CD4-positive, alpha-beta T cell treated with Interleukin-15 for 4 hours (primary cell): ENCODE measurements at regions not wholly inside any gene's neighbourhood (a gene's known extent, or its start where the extent isn't known, plus 50 kb on each side); places are given as distances from the start of the nearest gene placed in this dataset.

Experiments used
- DNase-seq: peaks from one replicate; pipeline ENCODE4 v3.0.0-alpha.2; 2020; ENCODE audit warnings: low spot score

- DNase-seq, result no peak
Observed at GRCh38 chr17:5785867-5786509, 201.7 kb upstream of the NLRP1 start.

- no peak for DNase-seq
Observed at GRCh38 chr17:5786510-5786875, 202.2 kb upstream of the NLRP1 start.

DNA sequence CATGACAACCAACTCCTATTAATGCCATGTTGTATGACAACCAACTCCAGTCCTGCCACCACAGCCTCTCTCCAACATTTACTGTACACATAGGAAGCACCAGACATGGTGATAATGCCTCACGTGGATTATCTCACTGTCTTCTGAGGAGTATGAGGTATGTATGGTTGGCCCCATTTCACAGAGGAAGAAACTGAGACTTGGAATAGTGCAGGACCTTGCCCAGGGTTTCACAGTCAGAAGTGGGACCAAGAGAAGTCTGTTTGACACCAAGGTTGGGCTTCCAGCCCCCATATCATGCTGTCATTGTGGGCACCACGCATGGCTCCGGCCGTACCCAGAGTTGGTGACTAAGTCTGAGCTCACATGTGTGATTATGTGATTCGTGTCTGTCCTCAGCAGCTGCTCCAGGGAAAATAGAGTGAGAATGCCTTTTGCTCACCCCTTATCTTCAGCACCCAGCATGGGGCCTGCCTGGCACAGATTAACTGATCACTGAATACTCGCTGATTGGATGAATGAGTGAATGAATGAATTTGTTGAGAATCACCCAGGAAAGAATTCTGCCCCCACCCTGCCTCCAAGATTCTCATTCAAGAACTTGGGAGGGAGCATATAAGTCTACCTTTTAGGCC, 204.1 kb upstream of the NLRP1 start:
- no peak for DNase-seq

GRCh38 chr17:5789528-5789927, 205.2 kb upstream of the NLRP1 start:
- DNase-seq, result no peak

DNA sequence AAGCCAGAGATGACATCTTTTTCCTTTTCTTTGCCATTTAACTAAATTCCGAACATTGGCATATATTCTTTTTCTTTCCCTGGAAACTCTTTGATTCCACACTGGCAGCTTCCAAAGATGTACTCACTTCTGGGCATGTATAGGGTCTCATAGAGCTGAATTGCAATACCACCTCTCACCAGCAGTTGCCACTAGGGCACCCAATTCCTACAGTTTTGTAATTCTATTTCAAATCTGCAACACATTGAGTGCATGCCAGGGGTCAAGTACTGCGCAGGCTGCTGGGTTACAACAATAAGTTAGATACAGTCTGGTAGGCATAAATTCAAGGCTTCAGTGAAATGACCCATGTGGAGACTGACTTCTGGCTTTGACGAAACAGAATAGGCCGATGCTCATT, 208.8 kb upstream of the NLRP1 start:
- no peak for DNase-seq

- no peak for DNase-seq
Observed at GRCh38 chr17:5793899-5794298, 209.6 kb upstream of the NLRP1 start.

- no peak for DNase-seq
Observed at GRCh38 chr17:5794385-5794784, 210.1 kb upstream of the NLRP1 start.

- no peak for DNase-seq
Observed at GRCh38 chr17:5794881-5795506, 210.7 kb upstream of the NLRP1 start.

DNA sequence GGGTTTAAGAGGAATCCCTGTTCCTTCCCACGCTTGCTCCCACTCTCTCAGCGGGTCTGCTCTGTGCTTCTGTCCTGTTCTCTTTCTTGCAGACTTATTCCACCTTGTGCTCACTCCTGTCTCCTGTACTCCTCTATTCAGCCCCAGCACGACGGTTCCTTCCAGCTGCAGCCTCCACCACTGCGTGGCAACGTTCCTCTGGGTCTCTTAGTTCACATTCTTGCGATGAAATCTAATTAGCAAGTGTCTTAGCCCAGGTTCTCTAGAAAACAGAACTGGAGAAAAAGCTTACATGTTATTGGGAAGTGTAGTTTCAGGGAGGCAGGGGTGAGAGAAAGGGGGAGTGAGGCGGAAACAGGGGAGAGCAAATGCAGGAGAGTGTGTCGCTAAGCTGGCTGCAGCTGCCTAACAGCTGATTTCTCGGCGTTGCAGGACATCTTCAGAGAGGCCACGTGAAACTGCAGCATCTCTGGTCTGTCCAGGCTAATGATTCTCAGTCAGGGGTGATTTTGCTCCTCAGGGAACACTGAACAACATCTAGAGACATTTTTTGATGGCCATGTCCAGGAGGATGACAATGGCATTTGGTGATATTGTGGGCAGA, 213.2 kb upstream of the NLRP1 start:
- DNase-seq, result no peak

- no peak for DNase-seq
Observed at GRCh38 chr17:5798094-5798493, 213.8 kb upstream of the NLRP1 start.

DNA sequence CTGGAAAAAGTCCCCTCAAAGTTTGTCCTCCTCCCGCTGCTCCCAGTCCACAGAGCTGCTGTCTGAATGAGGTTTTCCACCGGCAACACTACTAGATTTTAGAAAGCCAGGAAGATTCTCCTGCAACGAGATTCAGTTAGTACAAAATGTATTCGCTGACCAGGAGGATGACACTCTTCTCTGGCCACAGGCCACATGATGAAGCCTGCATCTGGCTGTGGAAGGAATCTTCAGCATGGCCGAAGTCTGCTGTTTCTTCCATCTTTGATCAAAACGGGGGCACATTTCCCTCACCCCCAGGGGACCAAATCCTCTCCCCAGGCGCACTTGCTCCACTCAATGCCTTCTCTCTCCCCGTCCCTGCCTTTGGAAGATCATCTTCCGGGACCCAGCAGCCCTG, 215.8 kb upstream of the NLRP1 start:
- no peak for DNase-seq

GRCh38 chr17:5800646-5801045, 216.3 kb upstream of the NLRP1 start:
- no peak for DNase-seq

GRCh38 chr17:5804251-5804650, 219.9 kb upstream of the NLRP1 start:
- no peak for DNase-seq

- no peak for DNase-seq
Observed at GRCh38 chr17:5809056-5809455, 224.7 kb upstream of the NLRP1 start.

DNA sequence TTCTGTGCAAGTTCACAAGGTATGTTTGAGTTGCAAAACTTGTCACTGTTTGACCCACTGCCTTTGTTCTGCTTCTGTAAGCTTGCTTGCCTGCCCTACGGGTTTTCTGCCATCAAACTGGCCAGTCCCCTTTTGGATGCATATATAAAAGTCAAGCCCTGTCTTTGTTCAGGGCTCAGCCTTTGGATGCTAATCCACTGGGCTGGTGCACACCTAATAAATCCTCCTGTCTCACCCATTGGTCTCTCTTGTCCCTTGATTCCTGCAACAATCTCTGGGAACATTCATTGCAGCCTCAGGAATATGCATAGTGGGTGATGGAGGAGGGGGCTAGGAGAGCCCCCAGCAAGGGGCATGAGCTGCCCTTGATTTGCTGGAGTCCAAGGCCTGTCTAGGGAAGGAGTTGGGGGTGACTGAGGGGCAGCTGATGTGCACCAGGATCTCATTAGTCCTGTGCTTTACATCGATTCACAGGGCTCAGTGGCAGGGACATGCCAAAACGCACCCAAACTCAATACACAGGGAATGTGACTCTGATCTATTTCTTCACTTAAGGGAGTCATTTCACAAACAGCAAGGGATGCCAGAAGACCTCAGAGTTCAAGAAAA, 225.4 kb upstream of the NLRP1 start:
- no peak for DNase-seq

DNA sequence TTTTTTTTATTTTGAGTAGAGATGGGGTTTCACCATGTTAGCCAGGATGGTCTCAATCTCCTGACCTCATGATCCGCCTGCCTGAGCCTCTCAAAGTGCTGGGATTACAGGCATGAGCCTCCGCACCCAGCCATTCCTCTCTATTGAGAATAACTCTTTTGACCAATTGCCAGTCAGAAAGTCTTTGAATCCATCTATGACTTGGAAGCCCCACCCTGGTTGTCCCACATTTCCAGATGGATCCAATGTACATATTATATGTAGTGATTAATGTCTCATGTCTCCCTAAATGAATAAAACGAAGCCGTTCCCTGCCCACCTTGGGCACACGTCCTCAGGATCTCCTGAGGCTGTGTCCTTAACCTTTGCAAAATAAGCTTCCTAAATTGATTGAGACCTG, 228.3 kb upstream of the NLRP1 start:
- DNase-seq, result no peak

DNA sequence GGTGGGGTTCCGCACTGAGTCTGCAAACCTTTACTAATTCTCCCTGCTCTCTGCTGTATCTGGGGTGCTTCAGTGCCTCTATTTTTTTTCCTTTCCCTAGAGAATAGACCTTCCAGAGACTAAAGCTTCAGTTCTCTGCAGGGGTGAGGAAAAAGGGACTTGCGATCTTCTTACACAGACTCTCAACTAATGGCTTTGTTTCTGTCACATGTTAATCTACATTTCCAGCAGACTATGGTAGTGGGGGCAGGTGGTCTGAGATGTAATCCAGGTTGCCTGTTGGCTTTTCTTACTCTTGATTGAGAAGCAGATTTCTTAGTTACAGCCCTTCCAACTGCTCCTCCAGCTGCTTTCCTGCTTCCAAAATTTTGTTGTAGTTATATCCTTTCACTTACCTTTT, 229.0 kb upstream of the NLRP1 start:
- DNase-seq, result no peak

- DNase-seq, result no peak
Observed at GRCh38 chr17:5815396-5815795, 231.1 kb upstream of the NLRP1 start.

- no peak for DNase-seq
Observed at GRCh38 chr17:5816491-5817070, 232.3 kb upstream of the NLRP1 start.

GRCh38 chr17:5817475-5818395, 233.4 kb upstream of the NLRP1 start:
- no peak for DNase-seq

GRCh38 chr17:5819396-5819795, 235.1 kb upstream of the NLRP1 start:
- no peak for DNase-seq
